ENCODE measurements at regions not wholly inside any gene's neighbourhood (a gene's known extent, or its start where the extent isn't known, plus 50 kb on each side); places are given as distances from the start of the nearest gene placed in this dataset.

GRCh38 chr5:173472784-173473278, 143.6 kb downstream of the BOD1 start:
- no peaks in the 10 kb centered on the region for H3K9me3 ChIP-seq (ENCODE audit: low read length)
- no peak overlapping the region for H3K27ac ChIP-seq (ENCODE audit: low read depth, low read length, poor library complexity, severe bottlenecking)
- TF ChIP-seq CTCF (IDR thresholded peaks at IDR 0.05; ENCODE audit: low read length), result no peak
- no peak for TF ChIP-seq EZH2 (IDR thresholded peaks at IDR 0.05; ENCODE audit: borderline replicate concordance, low read length)
- no peaks in the 10 kb centered on the region for H4K20me1 ChIP-seq (ENCODE audit: insufficient read depth, low read length)
- no peak overlapping the region for H3K4me3 ChIP-seq (ENCODE audit: low read depth, low read length, poor library complexity, severe bottlenecking)
- H3F3A ChIP-seq (ENCODE audit: insufficient read depth, low read length), result no peaks in the 10 kb centered on the region
- no peaks in the 10 kb centered on the region for H3K9me2 ChIP-seq (ENCODE audit: low read depth, low read length)
- no peak overlapping the region for H3K9ac ChIP-seq (ENCODE audit: low read length)
- H3K36me3 ChIP-seq (ENCODE audit: insufficient read depth, low read length), result no peaks in the 10 kb centered on the region
- no peaks in the 10 kb centered on the region; the same call in 1 of the 2 replicates for H3K27me3 ChIP-seq (ENCODE audit: insufficient read depth, low read length)
- no peak overlapping the region for H2AFZ ChIP-seq (ENCODE audit: low read length)
- H3K4me1 ChIP-seq (ENCODE audit: insufficient read depth, low read length, severe bottlenecking), result no peaks in the 10 kb centered on the region
- H3K79me2 ChIP-seq (ENCODE audit: insufficient read depth, low read length), result no peaks in the 10 kb centered on the region
- no peak overlapping the region for H3K4me2 ChIP-seq (ENCODE audit: low read length)

- Histone ChIP-seq H3K9me3 (ENCODE audit: low read length) (no peaks in the 10 kb centered on the region), H3K27ac (ENCODE audit: low read depth, low read length, poor library complexity, severe bottlenecking) (no peak overlapping the region), H3K4me2 (ENCODE audit: low read length) (no peak overlapping the region), H3K9me2 (ENCODE audit: low read depth, low read length) (no peaks in the 10 kb centered on the region), H3K4me1 (ENCODE audit: insufficient read depth, low read length, severe bottlenecking) (no peaks in the 10 kb centered on the region), H2AFZ (ENCODE audit: low read length) (no peak overlapping the region), H3K79me2 (ENCODE audit: insufficient read depth, low read length) (no peaks in the 10 kb centered on the region), H4K20me1 (ENCODE audit: insufficient read depth, low read length) (no peaks in the 10 kb centered on the region), H3K9ac (ENCODE audit: low read length) (no peak overlapping the region), H3K36me3 (ENCODE audit: insufficient read depth, low read length) (no peaks in the 10 kb centered on the region), H3K4me3 (ENCODE audit: low read depth, low read length, poor library complexity, severe bottlenecking) (no peak overlapping the region), H3F3A (ENCODE audit: insufficient read depth, low read length) (no peaks in the 10 kb centered on the region), H3K27me3 (ENCODE audit: insufficient read depth, low read length) (no peaks in the 10 kb centered on the region; the same call in 1 of the 2 replicates)
- no peak for TF ChIP-seq EZH2 (IDR thresholded peaks at IDR 0.05; ENCODE audit: borderline replicate concordance, low read length)
- TF ChIP-seq CTCF (IDR thresholded peaks at IDR 0.05; ENCODE audit: low read length), result no peak
These were observed 143.9 kb upstream of the STC2 start for GRCh38 chr5:173472164-173472563.

- H3K9ac ChIP-seq (ENCODE audit: low read length), result no peak overlapping the region
- H3K36me3 ChIP-seq (ENCODE audit: insufficient read depth, low read length), result no peaks in the 10 kb centered on the region
- no peaks in the 10 kb centered on the region for H3K4me1 ChIP-seq (ENCODE audit: insufficient read depth, low read length, severe bottlenecking)
- H3K9me2 ChIP-seq (ENCODE audit: low read depth, low read length), result no peaks in the 10 kb centered on the region
- H4K20me1 ChIP-seq (ENCODE audit: insufficient read depth, low read length), result no peaks in the 10 kb centered on the region
- no peaks in the 10 kb centered on the region for H3K79me2 ChIP-seq (ENCODE audit: insufficient read depth, low read length)
- peaks cover 13% of the 10 kb centered on the region; the same call in 1 of the 2 replicates for H3K9me3 ChIP-seq (ENCODE audit: low read length)
- no peak overlapping the region for H2AFZ ChIP-seq (ENCODE audit: low read length)
- H3K27me3 ChIP-seq (ENCODE audit: insufficient read depth, low read length), result peaks cover 4% of the 10 kb centered on the region; the same call in 1 of the 2 replicates
- no peak for TF ChIP-seq EZH2 (IDR thresholded peaks at IDR 0.05; ENCODE audit: borderline replicate concordance, low read length)
- no peak for TF ChIP-seq CTCF (IDR thresholded peaks at IDR 0.05; ENCODE audit: low read length)
- no peak overlapping the region for H3K4me2 ChIP-seq (ENCODE audit: low read length)
- no peak overlapping the region for H3K4me3 ChIP-seq (ENCODE audit: low read depth, low read length, poor library complexity, severe bottlenecking)
- H3K27ac ChIP-seq (ENCODE audit: low read depth, low read length, poor library complexity, severe bottlenecking), result no peak overlapping the region
- no peaks in the 10 kb centered on the region for H3F3A ChIP-seq (ENCODE audit: insufficient read depth, low read length)
These were observed 140.6 kb upstream of the STC2 start for GRCh38 chr5:173468821-173469251.

Measured in OCI-LY1 (cell line).